Epithelial cell of esophagus (primary cell): ENCODE measurements at regions not wholly inside any gene's neighbourhood (a gene's known extent, or its start where the extent isn't known, plus 50 kb on each side); places are given as distances from the start of the nearest gene placed in this dataset.

Experiments
- DNase-seq: peaks from one replicate; pipeline ENCODE4 v3.0.0; 2010; ENCODE audit warnings: low read depth
- H3K4me3 ChIP-seq: 2 replicates; pipeline ENCODE4 v1.5.1; 2011; ENCODE audit warnings: mild to moderate bottlenecking, low read length, control low read depth
- CTCF ChIP-seq: IDR thresholded peaks from 2 replicates; pipeline ENCODE4 v1.5.1; 2011; ENCODE audit warnings: low read depth, mild to moderate bottlenecking, low read length, control low read depth, inconsistent platforms; ENCODE audit not compliant: insufficient read depth; ENCODE audit errors: missing control alignments

GRCh38 chrX:39826813-39827543 is 270.8 kb downstream of the BCOR start:
- H3K4me3 ChIP-seq, result no peak overlapping the region
- TF ChIP-seq CTCF, result no peak
- DNase-seq, result no peak

GRCh38 chrX:39827951-39828350 is 269.8 kb downstream of the BCOR start:
- H3K4me3 ChIP-seq, result no peak overlapping the region
- no peak for TF ChIP-seq CTCF
- no peak for DNase-seq

GRCh38 chrX:39828971-39829370 is 268.8 kb downstream of the BCOR start:
- no peak for DNase-seq
- TF ChIP-seq CTCF, result no peak
- H3K4me3 ChIP-seq, result no peak overlapping the region

- no peak for DNase-seq
- H3K4me3 ChIP-seq, result no peak overlapping the region
- TF ChIP-seq CTCF, result no peak
These were observed 267.8 kb downstream of the BCOR start for GRCh38 chrX:39829965-39830364.

- no peak for TF ChIP-seq CTCF
- no peak for DNase-seq
- no peak overlapping the region for H3K4me3 ChIP-seq
These were observed 267.3 kb downstream of the BCOR start for GRCh38 chrX:39830414-39830813.

- no peak for DNase-seq
- TF ChIP-seq CTCF, result no peak
These were observed 265.5 kb downstream of the BCOR start for GRCh38 chrX:39832211-39832610.

GRCh38 chrX:39834600-39834999 is 263.2 kb downstream of the BCOR start:
- no peak for TF ChIP-seq CTCF
- no peak for DNase-seq
- no peak overlapping the region for H3K4me3 ChIP-seq

More at GRCh38 chrX:39832211-39832610, 265.5 kb downstream of the BCOR start:
- H3K4me3 ChIP-seq, result no peak overlapping the region
